Naive thymus-derived CD4-positive, alpha-beta T cell (primary cell): ENCODE measurements at regions not wholly inside any gene's neighbourhood (a gene's known extent, or its start where the extent isn't known, plus 50 kb on each side); places are given as distances from the start of the nearest gene placed in this dataset.
A peak's percentile ranks its signal among the peaks of the same experiment; 100 is the strongest.

Experiments used
- ATAC-seq: fragments of 150-1000 bp; cut with Tn5 transposase; 2 replicates; pipeline ENCODE4 v1.10.0; 2021; ENCODE audit warnings: mild to moderate bottlenecking, moderate library complexity
- CTCF ChIA-PET: fragments of 350-600 bp; sonication (Branson Sonifier 250); formaldehyde crosslinking; loops from one replicate; lab custom pipeline; 2021; ENCODE audit warnings: antibody characterized with exemption; lab: Charles Lee
- POLR2A ChIA-PET: fragments of 350-600 bp; sonication (Branson Sonifier 250); formaldehyde crosslinking; loops from one replicate; lab custom pipeline; 2021; ENCODE audit warnings: antibody characterized with exemption, inconsistent platforms; lab: Charles Lee
- DNase-seq, 9 donors: peaks; one replicate each; pipeline versions ENCODE4 v3.0.0 to v3.0.0-alpha.2; 2020 to 2022; ENCODE audit warnings: mixed read lengths in 1 of 9
- H3K27ac ChIP-seq: one replicate; pipeline ENCODE4 v1.7.0; 2013; ENCODE audit warnings: mild to moderate bottlenecking, low read depth, low read length, moderate library complexity
- H3K27me3 ChIP-seq, 2 donors: one replicate each; pipeline ENCODE4 v1.7.0; 2013; ENCODE audit warnings: low read length in 2 of 2, mild to moderate bottlenecking in 2 of 2, moderate library complexity in 2 of 2; ENCODE audit not compliant: control insufficient read depth in 2 of 2, insufficient read depth in 2 of 2
- H3K36me3 ChIP-seq, 3 experiments: 1 replicate in 2 of 3; 2 replicates in 1 of 3; pipeline ENCODE4 v1.7.0; 2013; ENCODE audit warnings: low read length in 3 of 3, mild to moderate bottlenecking in 3 of 3, moderate library complexity in 1 of 3; ENCODE audit not compliant: insufficient read depth in 3 of 3, control insufficient read depth in 2 of 3
- H3K4me1 ChIP-seq, 2 donors: one replicate each; pipeline ENCODE4 v1.7.0; 2013; ENCODE audit warnings: low read length in 2 of 2, mild to moderate bottlenecking in 2 of 2, moderate library complexity in 1 of 2; ENCODE audit not compliant: control insufficient read depth in 2 of 2, insufficient read depth in 2 of 2
- H3K4me3 ChIP-seq: 2 replicates; pipeline ENCODE4 v1.7.0; 2013; ENCODE audit warnings: mild to moderate bottlenecking, low read length
- H3K9me3 ChIP-seq, 3 experiments: 1 replicate in 2 of 3; 2 replicates in 1 of 3; pipeline ENCODE4 v1.7.0; 2013; ENCODE audit warnings: low read length in 3 of 3; ENCODE audit not compliant: control insufficient read depth in 2 of 3
- H3K27ac Mint-ChIP-seq, 9 donors: one replicate each; pipeline ENCODE4 v1.8.0; 2020 to 2022; ENCODE audit warnings: mixed read lengths in 9 of 9, mild to moderate bottlenecking in 8 of 9, moderate library complexity in 5 of 9, inconsistent platforms in 2 of 9
- H3K27me3 Mint-ChIP-seq, 5 donors: one replicate each; pipeline ENCODE4 v1.8.0; 2021 to 2022; ENCODE audit warnings: mixed read lengths in 5 of 5, mild to moderate bottlenecking in 1 of 5
- H3K36me3 Mint-ChIP-seq, 5 donors: one replicate each; pipeline ENCODE4 v1.8.0; 2020 to 2022; ENCODE audit warnings: mixed read lengths in 5 of 5, mild to moderate bottlenecking in 3 of 5, inconsistent platforms in 1 of 5
- H3K4me1 Mint-ChIP-seq, 7 donors: one replicate each; pipeline ENCODE4 v1.8.0; 2020 to 2022; ENCODE audit warnings: mixed read lengths in 7 of 7, mild to moderate bottlenecking in 3 of 7, inconsistent platforms in 1 of 7
- H3K4me3 Mint-ChIP-seq, 10 donors: one replicate each; pipeline ENCODE4 v1.8.0; 2020 to 2022; ENCODE audit warnings: mild to moderate bottlenecking in 10 of 10, mixed read lengths in 10 of 10, moderate library complexity in 6 of 10, inconsistent platforms in 2 of 10
- H3K9me3 Mint-ChIP-seq, 11 donors: one replicate each; pipeline ENCODE4 v1.8.0; 2020 to 2022; ENCODE audit warnings: mixed read lengths in 11 of 11, mild to moderate bottlenecking in 4 of 11, inconsistent platforms in 1 of 11, moderate library complexity in 1 of 11
- intact Hi-C, 2 donors: fragments of 100-400 bp; cut with micrococcal nuclease; formaldehyde crosslinking; loops; one replicate each; pipeline ENCODE4 v1.15.1; 2023

DNA sequence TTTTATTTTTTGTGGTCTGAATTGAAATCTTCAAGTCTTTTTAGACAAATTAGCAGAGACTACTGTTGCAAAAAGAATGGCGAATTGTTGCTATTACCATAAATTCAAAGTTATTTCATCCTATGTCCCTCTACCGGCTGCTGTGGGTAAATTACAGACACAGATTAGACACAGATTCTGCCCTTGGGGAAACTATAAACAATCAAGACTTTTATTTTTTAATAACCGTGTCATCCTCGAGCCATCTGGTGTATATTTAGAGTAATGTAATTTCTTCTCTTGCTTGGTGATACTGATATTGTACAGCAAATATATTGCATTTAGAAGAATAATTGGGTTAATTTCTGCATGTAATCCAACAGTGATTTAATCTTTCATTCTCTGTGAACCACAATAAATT lies 228.0 kb upstream of the ADAMTSL1 start:
- DNase-seq (no peak), ATAC-seq (no peak)
- Histone ChIP-seq H3K4me3 (no peak overlapping the region), H3K9me3 (no peaks in the 10 kb centered on the region), H3K4me1 (no peaks in the 10 kb centered on the region), H3K36me3 (no peaks in the 10 kb centered on the region), H3K27me3 (no peaks in the 10 kb centered on the region), H3K27ac (no peak overlapping the region)
- ChIA-PET POLR2A (no interaction called here), CTCF (no interaction called here)
- peaks cover 0 to 6% (median 4%) of the 10 kb centered on the region in 11 donors for H3K9me3 Mint-ChIP-seq
- H3K27me3 Mint-ChIP-seq, result peaks cover 0 to 28% (median 18%) of the 10 kb centered on the region in 5 donors
- H3K36me3 Mint-ChIP-seq, result peaks cover 0 to 5% (median 0%) of the 10 kb centered on the region in 5 donors
- no peaks in the 10 kb centered on the region for H3K4me1 Mint-ChIP-seq
- intact Hi-C loops, result no loop called here
- H3K27ac Mint-ChIP-seq, result no peak overlapping the region
- H3K4me3 Mint-ChIP-seq, result no peak overlapping the region

DNA sequence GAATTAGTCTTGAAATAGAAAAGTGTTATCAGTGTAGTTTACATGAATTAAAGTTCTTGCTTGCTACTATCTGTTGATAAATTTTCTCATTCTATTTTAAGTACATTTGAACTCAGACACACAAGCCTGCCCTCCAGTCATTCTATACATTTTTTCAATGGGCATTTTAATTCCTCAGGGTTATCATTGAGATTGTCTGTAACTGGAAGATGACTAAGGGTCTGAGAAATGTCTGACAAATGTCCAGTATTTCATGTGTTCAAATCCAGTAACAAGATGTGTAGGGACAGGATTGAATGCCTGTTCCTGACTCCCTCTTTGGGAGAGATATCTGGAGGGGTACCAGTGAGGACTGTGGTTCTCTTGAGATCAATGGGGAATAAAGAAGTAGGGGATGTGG lies 223.9 kb upstream of the ADAMTSL1 start:
- H3K27me3 Mint-ChIP-seq, result peaks cover 0 to 14% (median 10%) of the 10 kb centered on the region in 5 donors
- Histone ChIP-seq H3K36me3 (no peaks in the 10 kb centered on the region), H3K27ac (no peak overlapping the region), H3K9me3 (no peaks in the 10 kb centered on the region), H3K27me3 (no peaks in the 10 kb centered on the region), H3K4me3 (no peak overlapping the region), H3K4me1 (no peaks in the 10 kb centered on the region)
- CTCF ChIA-PET, result no interaction called here
- intact Hi-C loops, result no loop called here
- no peak for ATAC-seq
- H3K4me3 Mint-ChIP-seq, result no peak overlapping the region
- no peaks in the 10 kb centered on the region for H3K9me3 Mint-ChIP-seq
- H3K27ac Mint-ChIP-seq, result no peak overlapping the region
- H3K4me1 Mint-ChIP-seq, result no peaks in the 10 kb centered on the region
- POLR2A ChIA-PET, result no interaction called here
- DNase-seq, result no peak
- H3K36me3 Mint-ChIP-seq, result no peaks in the 10 kb centered on the region

DNA sequence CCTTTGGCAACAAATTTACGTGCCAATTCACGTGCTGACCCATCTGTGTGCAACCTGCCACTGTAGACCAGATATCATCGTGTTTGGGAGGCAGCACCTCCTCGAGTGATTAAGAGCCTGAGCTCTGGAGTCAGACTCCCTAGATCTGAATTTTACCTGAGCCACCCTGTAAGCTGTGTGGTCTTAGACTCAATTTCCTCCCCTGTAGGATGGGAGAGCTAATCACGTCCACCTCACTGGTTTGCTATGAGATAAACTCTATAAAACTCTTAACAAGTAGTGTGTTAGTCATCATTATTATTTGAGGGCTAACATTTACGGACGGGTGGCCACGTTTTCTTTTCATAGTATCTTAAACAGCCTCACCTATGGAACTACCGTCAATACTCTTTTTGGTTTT lies 220.0 kb upstream of the ADAMTSL1 start:
- Histone ChIP-seq H3K9me3 (no peaks in the 10 kb centered on the region), H3K27me3 (no peaks in the 10 kb centered on the region), H3K4me3 (no peak overlapping the region), H3K36me3 (no peaks in the 10 kb centered on the region), H3K27ac (no peak overlapping the region), H3K4me1 (no peaks in the 10 kb centered on the region)
- Mint-ChIP-seq H3K9me3 (peaks cover 0 to under 1% (median 0%) of the 10 kb centered on the region in 11 donors), H3K27me3 (peaks cover 11 to 20% (median 13%) of the 10 kb centered on the region in 5 donors), H3K4me3 (no peak overlapping the region), H3K36me3 (no peaks in the 10 kb centered on the region), H3K27ac (no peak overlapping the region), H3K4me1 (peaks cover 0 to 6% (median 0%) of the 10 kb centered on the region in 7 donors)
- intact Hi-C loops, result loop anchor here in 1 of 2 donors (1.0 kb wide), 1 partner anchor 31 kb away; no protein-coding TSS in a partner anchor
- DNase-seq (no peak), ATAC-seq (no peak)
- ChIA-PET POLR2A (no interaction called here), CTCF (interaction anchor here (0.6 to 1.9 kb wide), 5 partner anchors 13 to 1203 kb away, joined by 3 to 6 read pairs (median 3); no protein-coding TSS in a partner anchor)

DNA sequence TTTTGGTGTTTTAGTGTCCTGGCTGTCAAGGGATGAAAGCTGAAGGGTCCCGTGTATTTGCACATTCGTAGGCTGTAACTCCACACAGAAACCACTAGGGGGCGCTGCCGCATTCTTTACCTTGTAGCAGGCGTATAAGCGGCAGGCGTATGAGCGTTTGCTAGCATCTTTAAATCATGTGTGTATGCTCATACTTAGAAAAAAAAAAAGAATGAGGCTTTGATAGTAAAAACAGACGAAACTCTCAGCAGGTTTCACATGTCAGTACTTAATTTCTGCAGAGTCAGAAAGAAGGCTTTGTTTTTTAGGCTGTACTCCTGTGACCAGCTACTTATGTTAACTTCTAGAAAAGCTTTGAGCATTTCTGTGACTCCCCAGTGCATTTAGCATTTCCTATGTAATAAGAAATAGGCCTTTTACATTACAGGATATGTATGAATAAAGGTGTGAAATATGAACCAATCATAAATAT lies 218.8 kb upstream of the ADAMTSL1 start:
- peaks cover 11 to 16% (median 11%) of the 10 kb centered on the region in 5 donors for H3K27me3 Mint-ChIP-seq
- POLR2A ChIA-PET, result no interaction called here

DNA sequence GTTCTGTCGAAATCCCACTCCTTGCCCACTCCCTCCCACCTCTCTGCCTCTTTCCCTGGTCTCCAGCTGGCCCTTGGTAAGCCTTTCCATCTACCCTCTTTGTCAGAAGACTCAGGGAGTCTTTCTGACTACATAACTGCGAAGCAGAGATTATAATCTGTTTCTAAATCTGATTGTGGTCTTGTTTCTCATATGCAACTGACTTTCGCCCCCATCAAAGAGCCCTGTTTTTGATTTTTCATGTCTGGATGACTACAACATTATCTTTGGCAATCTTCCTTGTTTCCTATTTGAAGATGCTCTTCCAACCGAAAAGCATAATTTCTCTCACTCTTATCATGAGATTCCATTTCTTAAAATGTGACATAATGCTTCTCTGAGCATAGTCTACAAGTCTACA lies 218.2 kb upstream of the ADAMTSL1 start:
- ChIA-PET POLR2A (no interaction called here), CTCF (interaction anchor here (0.6 to 1.9 kb wide), 5 partner anchors 24 to 1401 kb away, joined by 3 to 6 read pairs (median 3); no protein-coding TSS in a partner anchor)
- peaks cover 11 to 16% (median 11%) of the 10 kb centered on the region in 5 donors for H3K27me3 Mint-ChIP-seq
- peaks cover 0 to 1% (median 0%) of the 10 kb centered on the region in 11 donors for H3K9me3 Mint-ChIP-seq
- no peak overlapping the region for H3K27ac ChIP-seq
- H3K36me3 Mint-ChIP-seq, result no peaks in the 10 kb centered on the region
- intact Hi-C loops, result loop anchor here (1.0 to 5.0 kb wide), 6 partner anchors 187 to 1202 kb away; no protein-coding TSS in a partner anchor
- ATAC-seq (no peak), DNase-seq (no peak)
- peaks cover 0 to 6% (median 0%) of the 10 kb centered on the region in 7 donors for H3K4me1 Mint-ChIP-seq
- no peak overlapping the region for H3K4me3 ChIP-seq
- H3K27me3 ChIP-seq, result no peaks in the 10 kb centered on the region
- no peaks in the 10 kb centered on the region for H3K36me3 ChIP-seq
- H3K27ac Mint-ChIP-seq, result no peak overlapping the region
- no peaks in the 10 kb centered on the region for H3K4me1 ChIP-seq
- no peak overlapping the region for H3K4me3 Mint-ChIP-seq
- H3K9me3 ChIP-seq, result no peaks in the 10 kb centered on the region

More for the DNA sequence above, 218.8 kb upstream of the ADAMTSL1 start:
- Mint-ChIP-seq H3K4me1 (peaks cover 0 to 6% (median 0%) of the 10 kb centered on the region in 7 donors), H3K27ac (no peak overlapping the region), H3K9me3 (peaks cover 0 to 1% (median 0%) of the 10 kb centered on the region in 11 donors), H3K4me3 (no peak overlapping the region), H3K36me3 (no peaks in the 10 kb centered on the region)
- H3K27me3 ChIP-seq, result no peaks in the 10 kb centered on the region
- H3K4me1 ChIP-seq, result no peaks in the 10 kb centered on the region
- no peak overlapping the region for H3K27ac ChIP-seq
- H3K9me3 ChIP-seq, result no peaks in the 10 kb centered on the region
- CTCF ChIA-PET, result interaction anchor here (0.5 to 1.9 kb wide), 7 partner anchors 24 to 1401 kb away, joined by 3 to 6 read pairs (median 3); no protein-coding TSS in a partner anchor
- DNase-seq, result peak; percentile 30 to 72 (median 57)
- H3K4me3 ChIP-seq, result no peak overlapping the region
- ATAC-seq, result peak; percentile 87
- no peaks in the 10 kb centered on the region for H3K36me3 ChIP-seq
- intact Hi-C loops, result loop anchor here (1.0 to 5.0 kb wide), 6 partner anchors 187 to 1202 kb away; no protein-coding TSS in a partner anchor

DNA sequence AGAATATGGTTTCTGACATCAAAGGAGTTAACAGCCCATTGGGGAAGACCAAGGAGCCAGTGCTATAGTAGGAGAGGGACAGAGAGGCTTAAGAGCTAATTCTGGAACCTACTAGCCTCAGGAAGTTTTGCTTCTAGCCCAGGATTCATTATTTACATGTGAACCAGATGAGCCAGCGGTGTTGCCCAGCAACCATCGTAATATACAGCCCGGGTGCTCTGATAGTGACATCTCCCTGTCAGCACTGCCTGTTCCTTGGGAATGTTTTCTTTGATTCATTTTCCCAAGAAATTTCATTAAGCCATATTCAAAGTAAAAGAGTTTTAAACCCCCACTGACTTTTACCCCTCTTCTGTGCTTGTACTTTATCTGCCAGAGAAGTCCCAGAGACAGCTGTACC lies 217.4 kb upstream of the ADAMTSL1 start:
- Histone ChIP-seq H3K4me3 (no peak overlapping the region), H3K4me1 (no peaks in the 10 kb centered on the region), H3K36me3 (no peaks in the 10 kb centered on the region), H3K27me3 (no peaks in the 10 kb centered on the region), H3K27ac (no peak overlapping the region), H3K9me3 (no peaks in the 10 kb centered on the region)
- CTCF ChIA-PET, result interaction anchor here (0.9 kb wide), 1 partner anchor 21 kb away, joined by 3 read pairs; no protein-coding TSS in a partner anchor
- no peak for DNase-seq
- Mint-ChIP-seq H3K27me3 (peaks cover 11 to 16% (median 12%) of the 10 kb centered on the region in 5 donors), H3K27ac (no peak overlapping the region), H3K9me3 (peaks cover 0 to 1% (median 0%) of the 10 kb centered on the region in 11 donors), H3K36me3 (no peaks in the 10 kb centered on the region), H3K4me1 (peaks cover 0 to 6% (median 0%) of the 10 kb centered on the region in 7 donors), H3K4me3 (no peak overlapping the region)
- ATAC-seq, result no peak
- intact Hi-C loops, result loop anchor here (5.0 kb wide), 2 partner anchors 186 to 916 kb away; no protein-coding TSS in a partner anchor
- POLR2A ChIA-PET, result no interaction called here
